T-helper 1 cell treated with Interleukin-12 subunit alpha and Interleukin-12 subunit beta and Interleukin-4 antibody, amounts not matched to agents 30 μg/mL and 1 μg/mL, for 36 hours (primary cell): ENCODE measurements at regions not wholly inside any gene's neighbourhood (a gene's known extent, or its start where the extent isn't known, plus 50 kb on each side); places are given as distances from the start of the nearest gene placed in this dataset.

Source experiments
- H3K27ac Mint-ChIP-seq: one replicate; pipeline ENCODE4 v1.8.0; 2021; ENCODE audit warnings: mild to moderate bottlenecking, mixed read lengths
- H3K27me3 Mint-ChIP-seq: one replicate; pipeline ENCODE4 v1.8.0; 2021; ENCODE audit warnings: low read depth, mixed read lengths
- H3K36me3 Mint-ChIP-seq: one replicate; pipeline ENCODE4 v1.8.0; 2021; ENCODE audit warnings: low read depth, mixed read lengths
- H3K4me1 Mint-ChIP-seq: one replicate; pipeline ENCODE4 v1.8.0; 2021; ENCODE audit warnings: low read depth, mixed read lengths
- H3K4me3 Mint-ChIP-seq: one replicate; pipeline ENCODE4 v1.8.0; 2021; ENCODE audit warnings: mild to moderate bottlenecking, moderate library complexity, mixed read lengths
- H3K9me3 Mint-ChIP-seq: one replicate; pipeline ENCODE4 v1.8.0; 2021; ENCODE audit warnings: mixed read lengths

DNA sequence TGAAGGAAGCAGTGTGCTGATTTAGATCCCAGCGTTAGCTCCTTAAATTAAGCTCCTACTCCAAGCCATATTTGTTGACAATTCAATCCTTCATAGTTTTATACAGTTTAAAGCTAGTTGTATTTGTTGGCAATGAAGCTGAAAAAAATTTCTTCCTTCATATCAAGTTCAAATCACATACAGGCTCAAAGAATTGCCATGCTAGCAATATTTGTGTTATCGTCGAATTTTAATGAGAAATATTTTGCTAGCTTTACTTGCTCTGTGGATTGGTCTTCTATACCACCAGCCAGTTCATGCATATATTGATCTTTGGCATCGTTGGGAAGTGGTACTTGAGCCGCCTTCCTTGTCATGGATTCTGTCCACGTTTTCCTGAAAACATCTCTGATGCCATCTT, 204.6 kb upstream of the HDAC4 start:
- Mint-ChIP-seq H3K4me3 (no peak overlapping the region), H3K27ac (no peak overlapping the region), H3K36me3 (no peaks in the 10 kb centered on the region), H3K4me1 (peaks cover 7% of the 10 kb centered on the region), H3K9me3 (no peaks in the 10 kb centered on the region), H3K27me3 (peaks cover 31% of the 10 kb centered on the region)

DNA sequence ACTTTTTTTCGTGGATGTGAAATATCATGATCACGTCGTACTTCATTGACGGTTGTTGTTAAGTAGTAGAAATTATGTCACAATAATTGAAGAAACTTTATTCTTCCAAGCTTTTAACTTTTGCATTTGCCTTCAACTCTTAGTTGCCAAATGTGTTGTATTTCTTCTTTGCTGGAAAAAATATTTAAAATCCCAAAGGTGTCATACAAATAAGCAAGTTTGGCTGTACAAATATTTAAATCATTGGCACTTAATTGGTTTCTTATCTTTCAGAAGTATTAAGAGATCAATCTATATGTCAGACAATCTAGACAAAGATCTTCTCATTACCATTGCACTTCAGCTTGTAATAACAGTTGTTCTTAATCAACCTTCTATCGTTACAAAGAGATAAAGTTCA, 204.0 kb upstream of the HDAC4 start:
- Mint-ChIP-seq H3K27ac (no peak overlapping the region), H3K27me3 (peaks cover 31% of the 10 kb centered on the region), H3K9me3 (no peaks in the 10 kb centered on the region), H3K4me3 (no peak overlapping the region), H3K4me1 (peaks cover 7% of the 10 kb centered on the region), H3K36me3 (no peaks in the 10 kb centered on the region)

DNA sequence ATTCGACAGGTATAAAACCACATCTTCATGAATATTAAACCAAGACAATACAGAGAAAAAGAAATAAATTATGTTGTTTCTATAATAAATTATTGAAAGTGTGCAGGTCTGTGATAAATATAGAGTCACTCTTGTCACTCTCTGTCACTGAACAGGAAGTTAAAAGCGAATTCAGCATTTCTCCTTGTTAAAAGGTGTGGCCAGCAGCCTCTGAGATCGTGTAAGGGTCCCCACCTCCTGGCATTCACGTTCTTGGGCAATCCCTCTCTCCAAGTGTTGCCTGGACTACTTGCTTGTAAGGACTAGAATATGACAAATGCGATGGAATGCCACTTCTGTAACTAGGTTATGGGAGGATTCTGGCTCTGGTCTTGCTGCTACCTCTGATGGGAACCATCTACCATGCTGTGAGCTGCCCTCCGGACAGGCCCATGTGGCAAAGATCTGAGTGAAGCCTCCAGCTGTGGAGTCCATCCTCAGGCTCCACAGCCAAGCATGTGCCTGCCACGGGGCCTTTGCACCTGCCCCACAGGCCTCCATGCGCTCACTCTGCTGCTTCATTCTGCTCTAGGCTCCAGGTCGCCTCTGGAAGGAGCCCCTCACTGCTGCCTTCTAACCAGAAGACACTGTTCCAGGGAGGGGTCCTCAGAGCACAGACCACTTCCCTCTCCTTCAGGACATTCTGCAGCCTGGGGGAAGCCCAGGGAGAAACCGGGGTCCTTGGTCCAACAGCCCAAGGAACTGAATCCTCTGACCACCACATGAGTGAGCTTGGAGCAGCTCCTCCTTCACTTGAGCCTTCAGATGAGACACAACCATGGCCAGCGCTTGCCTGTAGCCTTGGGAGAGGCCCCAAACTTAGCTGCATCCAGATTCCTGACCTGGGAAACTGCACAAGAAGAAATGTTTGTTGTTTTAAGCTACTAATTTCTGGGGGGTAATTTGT, 202.9 kb upstream of the HDAC4 start:
- no peak overlapping the region for H3K27ac Mint-ChIP-seq
- H3K4me3 Mint-ChIP-seq = no peak overlapping the region
- H3K4me1 Mint-ChIP-seq = peaks cover 7% of the 10 kb centered on the region
- H3K36me3 Mint-ChIP-seq = no peaks in the 10 kb centered on the region
- H3K9me3 Mint-ChIP-seq = no peaks in the 10 kb centered on the region
- peaks cover 31% of the 10 kb centered on the region for H3K27me3 Mint-ChIP-seq

DNA sequence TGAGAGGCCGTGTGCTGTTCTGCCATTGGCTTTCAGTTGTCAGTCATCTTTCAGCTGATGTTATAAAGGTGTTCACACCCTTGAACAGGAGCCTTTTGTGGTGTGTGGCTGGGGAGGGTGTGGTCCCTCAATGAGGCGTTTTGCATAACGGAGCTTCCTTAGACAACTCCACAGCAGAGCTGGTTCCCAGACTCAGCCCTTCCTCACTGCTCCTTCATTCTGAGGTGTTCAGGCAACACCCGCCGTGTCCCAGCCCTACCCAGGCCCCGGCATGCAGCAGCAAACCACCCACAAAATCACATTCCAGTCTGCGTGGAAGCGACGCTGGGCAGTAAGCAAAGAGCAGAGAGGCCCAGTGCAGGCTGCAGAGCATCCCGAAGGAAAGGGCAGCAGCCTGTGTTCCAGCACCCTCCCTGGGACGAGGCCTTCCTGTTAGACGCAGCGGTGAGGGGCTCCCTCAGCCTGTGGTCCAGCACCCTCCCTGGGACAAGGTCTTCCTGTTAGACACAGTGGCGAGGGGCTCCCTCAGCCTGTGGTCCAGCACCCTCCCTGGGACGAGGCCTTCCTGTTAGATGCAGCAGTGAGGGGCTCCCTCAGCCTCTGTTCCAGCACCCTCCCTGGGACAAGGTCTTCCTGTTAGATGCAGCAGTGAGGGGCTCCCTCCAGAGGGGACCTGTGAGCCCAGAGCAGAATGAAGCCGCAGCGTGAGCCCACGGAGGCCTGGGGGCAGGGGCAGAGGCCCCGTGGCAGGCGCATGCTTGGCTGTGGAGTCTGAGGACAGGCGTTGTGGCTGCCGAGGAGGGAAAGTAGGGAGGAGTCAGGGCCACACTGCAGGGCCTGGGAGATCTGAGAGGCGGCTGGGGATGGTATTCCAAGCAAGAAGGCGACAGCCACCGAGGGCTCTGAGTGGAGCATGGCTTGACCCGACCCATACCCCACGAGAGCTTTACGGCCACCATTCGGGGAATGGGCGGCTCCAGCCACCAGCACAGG, 201.8 kb upstream of the HDAC4 start:
- Mint-ChIP-seq H3K4me3 (no peak overlapping the region), H3K9me3 (no peaks in the 10 kb centered on the region), H3K36me3 (no peaks in the 10 kb centered on the region), H3K27me3 (peaks cover 31% of the 10 kb centered on the region), H3K27ac (peak overlapping the region; percentile 77), H3K4me1 (peaks cover 7% of the 10 kb centered on the region)

DNA sequence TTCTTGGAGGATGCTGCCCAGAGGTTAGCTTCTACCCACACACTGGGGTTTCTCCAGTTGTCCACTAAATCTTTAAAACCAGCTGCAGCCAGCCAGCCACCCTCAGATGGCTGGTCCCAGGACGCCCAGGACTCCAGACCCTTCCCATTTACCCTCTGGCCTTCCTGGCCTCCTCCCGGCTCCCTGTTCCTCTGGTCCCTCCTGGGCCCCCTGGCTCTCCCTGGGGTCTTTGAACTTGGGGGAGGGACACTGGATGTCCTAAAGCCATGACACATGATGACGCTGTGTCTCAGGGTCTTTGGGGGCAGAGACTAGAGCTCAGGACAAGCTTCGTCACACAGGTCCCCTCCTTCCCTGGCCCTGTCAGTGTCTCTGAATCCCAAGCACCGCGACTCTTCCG, 201.1 kb upstream of the HDAC4 start:
- peaks cover 7% of the 10 kb centered on the region for H3K4me1 Mint-ChIP-seq
- peaks cover 29% of the 10 kb centered on the region for H3K27me3 Mint-ChIP-seq
- H3K27ac Mint-ChIP-seq = peak overlapping the region; percentile 77
- H3K4me3 Mint-ChIP-seq = no peak overlapping the region
- no peaks in the 10 kb centered on the region for H3K9me3 Mint-ChIP-seq
- H3K36me3 Mint-ChIP-seq = no peaks in the 10 kb centered on the region

DNA sequence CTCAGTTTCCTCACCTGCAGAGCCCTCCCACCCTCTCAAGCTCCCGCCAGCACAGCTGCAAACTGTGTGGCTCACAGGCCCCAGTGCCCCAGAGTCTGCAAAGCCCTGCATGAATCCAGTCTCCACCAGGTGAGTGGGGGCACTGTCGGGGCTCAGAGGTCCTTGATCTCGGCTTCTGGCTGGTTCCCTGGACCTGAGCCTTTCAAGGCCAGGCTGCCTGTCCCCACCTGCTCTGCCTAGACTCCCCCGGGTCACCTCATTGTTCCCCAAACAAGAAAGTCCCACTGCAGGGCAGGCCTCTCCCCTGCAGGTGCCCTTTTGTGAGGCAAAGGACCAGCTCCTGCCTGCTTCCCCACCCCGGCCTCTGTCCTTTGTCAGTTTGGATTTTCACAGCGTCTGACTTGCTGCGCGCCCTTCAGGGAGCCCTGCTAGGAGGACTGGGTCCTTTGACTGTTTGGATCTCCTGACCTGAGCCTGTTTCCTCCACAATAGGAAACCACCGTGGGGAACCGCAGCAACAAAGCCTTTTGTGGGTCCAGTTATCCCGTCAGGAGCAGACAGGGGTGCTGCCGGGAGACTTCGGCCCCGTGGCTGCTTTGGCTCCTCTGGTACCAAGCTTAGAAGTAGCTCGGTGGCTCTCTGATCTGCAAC, 200.5 kb upstream of the HDAC4 start:
- H3K36me3 Mint-ChIP-seq = no peaks in the 10 kb centered on the region
- peaks cover 24% of the 10 kb centered on the region for H3K27me3 Mint-ChIP-seq
- H3K27ac Mint-ChIP-seq = no peak overlapping the region
- peaks cover 7% of the 10 kb centered on the region for H3K4me1 Mint-ChIP-seq
- no peaks in the 10 kb centered on the region for H3K9me3 Mint-ChIP-seq
- no peak overlapping the region for H3K4me3 Mint-ChIP-seq

DNA sequence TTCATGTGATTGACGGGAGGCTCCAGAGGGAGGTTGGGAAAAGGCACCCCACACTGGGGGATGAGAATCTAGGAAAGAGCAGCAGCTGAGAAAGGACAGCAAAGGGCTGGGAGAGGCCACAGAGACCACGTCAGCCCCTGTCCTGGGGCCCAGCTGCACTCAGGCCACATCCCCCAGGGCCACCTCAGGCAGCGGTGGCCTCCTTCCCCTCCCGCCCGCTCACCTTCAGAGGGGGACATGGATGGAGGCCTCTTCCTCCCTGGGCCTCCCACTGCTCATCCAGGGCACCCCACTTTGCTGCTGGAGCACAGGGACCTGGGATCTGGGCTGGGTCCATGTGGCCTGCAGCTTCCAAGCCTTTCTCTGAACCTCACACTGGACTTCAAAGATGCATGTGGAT, 199.8 kb upstream of the HDAC4 start:
- H3K4me1 Mint-ChIP-seq = peaks cover 7% of the 10 kb centered on the region
- H3K4me3 Mint-ChIP-seq = no peak overlapping the region

DNA sequence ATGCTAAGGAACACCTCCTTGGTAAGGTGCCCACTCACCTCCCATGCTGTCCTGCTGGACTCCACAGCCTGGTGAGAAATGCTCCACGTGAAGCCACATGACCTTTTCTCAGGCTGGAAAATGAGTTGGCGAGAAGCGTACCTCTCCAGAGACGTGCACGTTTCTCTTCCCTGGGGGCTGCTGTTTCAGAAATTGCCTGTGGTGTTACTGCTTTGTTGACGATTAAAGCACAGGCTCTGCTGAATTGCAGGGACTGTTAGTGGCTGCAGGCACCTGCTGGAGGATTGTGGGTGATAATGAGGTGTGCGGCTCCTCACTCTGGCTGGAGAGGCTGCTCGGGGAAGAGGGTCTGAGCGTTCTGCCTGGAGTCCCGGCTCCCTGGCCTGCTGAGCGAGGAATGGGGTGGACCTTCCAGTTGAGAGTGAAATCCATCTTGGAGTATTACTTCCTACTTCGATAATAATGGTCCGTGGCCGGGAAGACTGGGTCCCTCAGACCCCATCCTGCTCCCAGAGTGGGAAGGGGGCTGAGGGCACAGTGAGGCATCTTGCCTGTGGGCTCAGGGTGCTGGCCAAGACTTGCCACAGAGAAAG, 199.3 kb upstream of the HDAC4 start:
- Mint-ChIP-seq H3K4me3 (no peak overlapping the region), H3K9me3 (no peaks in the 10 kb centered on the region), H3K4me1 (peaks cover 7% of the 10 kb centered on the region), H3K36me3 (no peaks in the 10 kb centered on the region), H3K27me3 (peaks cover 14% of the 10 kb centered on the region), H3K27ac (no peak overlapping the region)

More for the DNA sequence above, 199.8 kb upstream of the HDAC4 start:
- Mint-ChIP-seq H3K9me3 (no peaks in the 10 kb centered on the region), H3K27me3 (peaks cover 17% of the 10 kb centered on the region), H3K36me3 (no peaks in the 10 kb centered on the region), H3K27ac (no peak overlapping the region)

DNA sequence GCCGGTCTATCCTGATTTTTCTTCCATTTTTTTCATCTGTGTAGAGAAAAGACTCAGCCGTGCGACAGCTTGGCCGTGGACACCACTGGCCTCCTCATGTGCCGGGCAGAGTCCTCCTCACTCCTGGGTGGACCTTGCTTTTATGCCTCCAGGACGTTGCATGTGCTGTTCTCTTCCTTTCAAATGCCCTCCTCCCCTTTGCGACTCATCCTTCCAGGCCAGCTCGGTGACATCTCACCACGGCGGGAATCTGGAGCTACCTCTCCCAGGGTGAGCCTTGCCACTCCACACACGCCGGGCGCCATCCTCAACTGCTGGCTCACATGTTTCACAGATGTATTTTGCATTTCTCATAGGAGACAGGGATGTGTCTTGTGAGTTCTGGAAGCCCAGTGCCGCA, 198.5 kb upstream of the HDAC4 start:
- Mint-ChIP-seq H3K36me3 (no peaks in the 10 kb centered on the region), H3K9me3 (no peaks in the 10 kb centered on the region), H3K27ac (no peak overlapping the region), H3K4me1 (peaks cover 7% of the 10 kb centered on the region), H3K4me3 (no peak overlapping the region), H3K27me3 (peaks cover 6% of the 10 kb centered on the region)

DNA sequence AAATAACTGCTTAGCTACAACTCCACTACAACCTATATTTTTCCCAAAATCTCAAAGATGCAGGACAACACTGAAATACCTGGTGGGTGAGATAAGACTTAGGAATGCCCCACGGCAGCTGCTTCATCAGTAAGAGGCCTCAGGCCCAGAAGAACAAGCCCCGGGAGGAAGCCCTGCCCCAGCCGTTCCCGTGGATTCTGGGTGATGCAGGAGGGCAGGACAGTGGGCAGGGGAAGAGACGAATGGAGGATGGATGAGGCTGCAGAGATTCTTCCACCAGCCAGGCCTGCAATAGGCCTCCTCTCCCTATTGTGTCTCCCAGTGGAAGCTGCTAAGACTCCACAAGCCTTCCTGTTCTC, 197.9 kb upstream of the HDAC4 start:
- Mint-ChIP-seq H3K27me3 (no peaks in the 10 kb centered on the region), H3K27ac (no peak overlapping the region), H3K9me3 (no peaks in the 10 kb centered on the region), H3K36me3 (no peaks in the 10 kb centered on the region), H3K4me3 (no peak overlapping the region), H3K4me1 (peaks cover 7% of the 10 kb centered on the region)

DNA sequence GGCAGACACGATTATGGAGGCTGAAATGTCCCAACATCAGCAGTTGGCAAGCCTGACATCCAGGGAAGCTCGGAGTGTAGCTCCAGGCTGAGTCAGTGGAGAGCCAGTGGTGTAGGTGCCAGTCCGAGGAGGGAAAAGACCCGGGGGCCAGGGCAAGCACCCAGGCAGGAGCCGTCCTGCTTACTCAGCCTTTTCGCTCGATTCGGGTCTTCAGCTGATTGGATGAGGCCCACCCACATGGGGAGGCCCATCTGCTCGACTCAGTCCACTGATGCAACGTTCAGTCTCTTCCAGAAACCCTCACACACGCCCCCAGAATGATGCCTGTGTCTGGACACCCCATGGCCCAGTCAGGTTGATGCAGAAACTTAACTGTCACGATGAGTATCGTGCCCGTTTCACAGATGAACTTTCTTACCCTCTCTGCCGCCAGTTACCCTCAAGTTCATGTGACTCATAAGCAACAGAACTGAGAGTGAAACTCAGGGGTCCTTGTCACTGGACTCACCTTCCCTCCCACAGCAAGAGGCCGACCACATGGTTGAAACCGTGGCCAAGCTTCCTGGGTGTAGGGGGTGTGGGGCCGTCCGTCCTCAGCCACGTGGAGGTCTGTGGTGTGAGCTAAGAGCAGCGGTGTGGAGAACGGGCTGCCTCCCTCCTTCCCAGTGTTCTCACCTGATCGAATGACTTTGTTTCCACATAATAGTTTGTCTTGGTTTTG, 197.4 kb upstream of the HDAC4 start:
- H3K9me3 Mint-ChIP-seq = no peaks in the 10 kb centered on the region
- no peak overlapping the region for H3K4me3 Mint-ChIP-seq
- no peaks in the 10 kb centered on the region for H3K27me3 Mint-ChIP-seq
- H3K27ac Mint-ChIP-seq = no peak overlapping the region
- no peaks in the 10 kb centered on the region for H3K36me3 Mint-ChIP-seq
- peaks cover 7% of the 10 kb centered on the region for H3K4me1 Mint-ChIP-seq

DNA sequence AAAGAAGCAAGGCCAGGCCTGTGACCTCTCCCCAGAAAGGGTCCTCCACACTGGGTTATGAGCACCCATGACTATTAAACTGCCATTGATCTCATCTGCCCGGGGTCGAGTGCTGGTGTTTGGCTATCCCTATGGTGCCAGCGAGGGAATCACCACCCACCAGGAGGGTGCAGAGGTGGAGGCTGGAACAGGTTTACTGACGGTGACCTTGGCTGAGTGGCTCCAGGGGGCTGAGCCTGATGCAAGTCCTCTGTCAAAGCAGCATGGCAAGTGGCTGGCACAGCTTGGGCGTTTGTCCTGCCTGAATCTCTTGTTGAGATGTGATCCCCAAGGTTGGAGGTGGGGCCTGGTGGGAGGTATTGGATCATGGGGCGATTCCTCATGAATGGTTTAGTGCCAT, 196.4 kb upstream of the HDAC4 start:
- H3K4me3 Mint-ChIP-seq = no peak overlapping the region

DNA sequence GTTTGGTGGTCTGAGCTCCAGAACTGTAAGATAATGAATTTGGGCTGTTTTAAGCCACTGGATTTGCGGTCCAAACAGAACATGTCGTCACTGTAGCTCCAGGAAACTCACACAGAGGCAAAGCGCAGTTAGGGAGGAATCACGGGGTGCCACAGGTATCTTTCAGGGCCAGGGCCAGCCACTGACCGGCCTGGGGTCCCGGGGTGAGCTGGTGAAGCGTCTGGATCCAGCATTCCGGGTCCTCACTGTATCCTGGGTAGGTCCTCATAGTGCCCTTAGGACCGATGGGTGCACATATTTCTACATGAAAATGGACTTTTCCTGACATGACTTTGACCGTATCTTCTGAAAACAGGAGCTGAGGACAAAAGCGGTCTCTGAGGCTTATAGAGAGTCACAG, 196.0 kb upstream of the HDAC4 start:
- Mint-ChIP-seq H3K9me3 (peaks cover 8% of the 10 kb centered on the region), H3K4me1 (peaks cover 3% of the 10 kb centered on the region), H3K27ac (no peak overlapping the region), H3K4me3 (no peak overlapping the region), H3K36me3 (no peaks in the 10 kb centered on the region), H3K27me3 (no peaks in the 10 kb centered on the region)

More for the DNA sequence above, 196.4 kb upstream of the HDAC4 start:
- H3K4me1 Mint-ChIP-seq = peaks cover 5% of the 10 kb centered on the region
- H3K9me3 Mint-ChIP-seq = peaks cover 4% of the 10 kb centered on the region
- no peak overlapping the region for H3K27ac Mint-ChIP-seq
- H3K27me3 Mint-ChIP-seq = no peaks in the 10 kb centered on the region
- H3K36me3 Mint-ChIP-seq = no peaks in the 10 kb centered on the region
